Spleen (tissue), 7 donors: ENCODE measurements at regions not wholly inside any gene's neighbourhood (a gene's known extent, or its start where the extent isn't known, plus 50 kb on each side); places are given as distances from the start of the nearest gene placed in this dataset.

Experiments
- CTCF ChIP-seq, 11 experiments: fragments of 200-600 bp in 7 of 11; fragments of 450-650 bp in 4 of 11; sonication (generic) in 4 of 11; IDR thresholded peaks in 8 of 11; conservative IDR thresholded peaks in 3 of 11; 1 replicate in 7 of 11; 2 replicates in 4 of 11; pipeline versions ENCODE4 v1.4.0 to v1.8.0; 2016 to 2021; ENCODE audit warnings: antibody characterized with exemption in 11 of 11, inconsistent platforms in 4 of 11, mild to moderate bottlenecking in 1 of 11
- POLR2A ChIP-seq, 3 donors: fragments of 450-650 bp; IDR thresholded peaks; one replicate each; pipeline ENCODE4 v1.5.1; 2017; ENCODE audit warnings: antibody characterized with exemption in 3 of 3, mild to moderate bottlenecking in 1 of 3
- donor health status: DM: no; HTN: no; CAD: no; lungs with moderate emphysema.
- donor health status: DM: no; HTN: no; CAD: no.
- donor health status: DM: no; HTN: no; CAD: no.

GRCh38 chr4:148770848-148771247 is 328.6 kb upstream of the NR3C2 start:
- no peak for TF ChIP-seq CTCF (IDR thresholded peaks at IDR 0.05 in 8 of 11, conservative IDR thresholded peaks at IDR 0.05 in 3 of 11)
- TF ChIP-seq POLR2A (IDR thresholded peaks at IDR 0.05): no peak
